HG03103 (cell line): ENCODE measurements at regions not wholly inside any gene's neighbourhood (a gene's known extent, or its start where the extent isn't known, plus 50 kb on each side); places are given as distances from the start of the nearest gene placed in this dataset.
"Not testable (repeated sequence)": the region's sequence is repeated elsewhere in the genome, so short reads cannot be mapped to it uniquely, and the experiment has no call there.

Source experiments
- ATAC-seq: cut with Tn5 transposase; IDR thresholded peaks from one replicate; pipeline ENCODE4 v1.9.1; 2021; ENCODE audit warnings: low read depth; ENCODE audit not compliant: unreplicated experiment

DNA sequence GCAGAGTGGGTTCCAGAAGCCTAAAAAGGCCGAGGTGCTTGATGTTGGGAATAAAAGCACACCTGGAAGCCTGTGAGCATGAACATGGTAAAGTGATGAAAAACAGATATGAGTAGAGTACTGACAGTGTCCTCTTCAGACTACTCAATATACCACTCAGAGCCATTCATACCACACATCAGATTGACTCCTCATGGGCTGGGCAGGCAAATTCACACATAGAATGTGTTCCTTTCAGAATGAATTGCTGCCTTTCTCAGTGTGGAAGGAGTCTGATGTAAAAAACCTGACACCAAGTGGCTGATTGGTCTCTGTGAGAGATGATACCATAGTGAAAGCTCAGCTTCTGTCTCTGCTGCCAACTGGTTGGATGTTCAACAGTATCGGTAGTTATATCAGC is 442.7 kb downstream of the RAPGEF2 start:
- ATAC-seq: no peak

GRCh38 chr4:159547645-159548308 is 444.9 kb downstream of the RAPGEF2 start:
- no peak for ATAC-seq

GRCh38 chr4:159549098-159549518 is 446.2 kb downstream of the RAPGEF2 start:
- no peak for ATAC-seq

GRCh38 chr4:159551281-159551680 is 448.4 kb downstream of the RAPGEF2 start:
- ATAC-seq: no peak

DNA sequence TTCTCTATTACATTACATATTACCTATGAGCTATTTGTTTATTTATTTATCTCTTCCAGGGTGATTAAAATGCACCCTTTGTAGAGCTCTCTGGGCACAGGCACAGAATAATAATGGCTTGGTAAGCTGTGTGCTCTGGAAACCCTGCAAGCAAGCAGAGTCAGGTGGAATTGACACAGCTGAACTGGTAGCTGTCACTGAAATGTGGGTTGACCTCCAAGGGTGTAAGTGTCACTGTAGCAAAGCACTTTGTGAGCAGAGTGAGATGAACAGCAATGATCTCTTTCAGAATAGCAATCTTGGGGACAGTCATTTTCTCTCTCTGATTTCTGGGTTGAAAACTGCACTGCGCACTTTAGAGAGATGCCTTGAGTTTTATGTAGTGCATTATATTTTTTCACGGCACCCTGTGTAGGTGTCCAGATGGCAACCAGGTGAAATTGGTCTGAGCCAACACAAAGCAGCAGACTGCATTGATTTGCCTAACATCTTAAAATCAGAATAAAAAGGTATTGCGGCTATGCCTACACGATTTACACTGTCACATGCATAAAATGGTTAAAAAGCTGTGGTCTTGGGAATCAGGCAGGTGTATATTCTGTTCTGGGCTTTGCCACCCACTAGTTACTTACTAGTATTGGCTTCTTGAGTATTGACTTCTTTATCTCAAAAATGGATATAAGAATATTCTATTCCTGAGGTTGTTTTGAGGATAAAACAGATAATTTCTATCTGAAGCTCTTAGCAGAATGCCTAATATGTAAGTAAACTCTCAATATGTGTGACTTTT is 450.3 kb downstream of the RAPGEF2 start:
- ATAC-seq: no peak

DNA sequence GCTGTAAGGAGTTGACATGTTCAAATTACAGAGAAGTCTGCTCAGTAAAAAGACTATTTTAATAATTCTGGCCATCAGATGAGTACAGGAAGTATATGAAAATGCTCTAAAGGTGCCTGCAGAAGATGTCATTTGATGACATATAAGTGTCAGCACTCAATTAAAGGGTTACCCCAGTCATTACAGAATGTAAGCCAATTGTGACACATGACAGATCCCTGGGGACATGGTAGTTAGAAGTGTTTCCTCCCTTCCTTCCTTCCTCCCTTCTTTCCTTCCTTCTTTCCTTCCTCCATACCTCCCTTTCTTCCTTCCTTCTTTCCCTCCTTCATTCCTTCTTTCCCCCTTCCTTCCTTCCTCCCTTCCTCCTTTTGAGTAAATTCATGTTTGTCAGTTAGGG is 453.0 kb downstream of the RAPGEF2 start:
- no peak for ATAC-seq

GRCh38 chr4:159562366-159562765 is 459.5 kb downstream of the RAPGEF2 start:
- ATAC-seq: no peak

DNA sequence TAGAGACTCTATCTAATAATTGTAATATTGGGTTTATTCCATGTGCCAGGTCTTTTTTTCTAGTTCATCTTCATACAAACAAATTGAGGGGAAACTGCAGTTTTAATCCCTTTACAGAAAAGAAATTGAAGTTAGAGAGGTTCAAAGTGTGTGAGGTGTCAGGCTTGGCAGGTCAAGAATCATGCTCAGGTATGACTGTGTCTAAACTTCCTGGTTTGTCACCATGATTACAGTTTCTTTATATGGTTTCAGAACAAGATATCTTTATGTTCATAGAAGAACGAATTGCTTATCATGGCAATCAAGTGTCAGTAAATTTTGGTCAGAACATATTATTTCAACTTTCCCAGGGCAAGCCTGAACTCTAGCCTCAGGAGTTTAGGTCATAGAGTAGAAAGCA is 460.4 kb downstream of the RAPGEF2 start:
- no peak for ATAC-seq

GRCh38 chr4:159564615-159565014 is 461.7 kb downstream of the RAPGEF2 start:
- ATAC-seq: no peak

- ATAC-seq: no peak
These were observed 463.9 kb downstream of the RAPGEF2 start for GRCh38 chr4:159566786-159567185.

DNA sequence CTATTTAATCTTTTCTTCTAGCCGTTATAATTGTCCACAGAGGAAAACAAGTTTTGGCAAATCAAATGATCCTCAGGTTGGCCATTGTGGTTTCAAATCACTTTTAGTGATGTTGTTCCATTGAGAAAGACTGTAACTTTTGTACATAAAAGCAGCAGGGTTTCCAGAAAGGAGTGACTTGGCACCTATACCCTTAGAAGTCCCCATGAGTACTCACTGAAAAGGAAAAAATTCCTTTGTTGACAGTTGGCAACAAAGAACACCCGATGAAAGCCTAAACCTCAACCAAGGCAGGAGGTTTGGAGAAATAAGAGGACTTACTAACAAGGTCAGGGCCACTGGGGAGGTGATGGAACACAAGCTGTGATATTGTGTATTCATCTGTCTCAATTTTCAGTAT is 474.4 kb downstream of the RAPGEF2 start:
- no peak for ATAC-seq

GRCh38 chr4:159582685-159583084 is 479.8 kb downstream of the RAPGEF2 start:
- ATAC-seq: no peak

DNA sequence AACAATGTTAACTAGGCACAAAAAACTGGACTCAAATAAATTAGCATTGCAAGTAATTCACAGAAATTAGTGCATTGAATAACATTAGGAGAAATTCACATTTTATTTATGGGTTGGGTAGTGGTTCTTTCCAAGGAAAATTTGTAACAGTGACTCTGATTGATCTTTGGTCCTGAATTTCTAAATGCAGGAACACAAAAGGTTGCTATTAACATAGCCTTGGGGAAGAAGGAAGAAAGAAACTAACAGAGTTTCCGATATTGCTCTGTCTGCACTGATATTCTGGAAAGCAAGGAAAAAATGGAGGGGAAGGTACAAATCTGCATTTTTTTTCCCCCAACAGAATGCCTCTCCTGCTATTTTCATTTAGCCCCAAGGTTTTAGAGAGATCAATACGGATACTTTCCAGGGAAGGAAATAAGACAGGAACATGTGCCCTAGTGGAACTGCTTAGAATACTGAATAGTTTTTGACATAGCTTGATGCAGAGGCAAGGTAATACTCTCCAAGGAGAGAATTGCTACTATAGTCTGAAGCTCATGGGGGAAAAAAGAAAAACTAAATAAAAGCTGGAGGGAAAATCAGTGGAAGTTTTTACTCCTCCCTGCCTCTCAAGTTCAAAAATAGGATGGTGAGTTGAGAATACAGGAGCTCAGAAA is 490.1 kb downstream of the RAPGEF2 start:
- ATAC-seq: no peak

- ATAC-seq: no peak
These were observed 490.8 kb downstream of the RAPGEF2 start for GRCh38 chr4:159593681-159594080.

DNA sequence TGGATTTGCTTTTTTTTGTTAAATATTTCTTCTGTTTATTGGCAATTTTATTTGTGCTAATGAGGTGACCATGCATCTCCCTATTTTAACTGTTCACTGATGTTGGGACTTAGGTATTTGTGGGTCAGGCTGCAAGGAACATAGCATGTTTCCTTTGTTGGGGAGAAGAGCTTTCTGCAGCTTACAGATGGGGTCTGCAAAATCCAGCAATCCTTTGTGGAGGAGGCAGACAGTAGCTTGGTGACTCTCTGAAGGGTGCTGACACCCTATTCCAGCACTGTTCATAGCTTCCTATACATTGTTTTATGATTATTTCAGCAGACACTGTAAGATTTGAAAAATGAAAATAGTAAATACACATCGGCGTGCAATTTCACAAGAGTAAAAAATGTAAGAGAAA is 491.7 kb downstream of the RAPGEF2 start:
- ATAC-seq: no peak

- ATAC-seq: not testable (repeated sequence)
These were observed 492.2 kb downstream of the RAPGEF2 start for GRCh38 chr4:159595101-159595500.

DNA sequence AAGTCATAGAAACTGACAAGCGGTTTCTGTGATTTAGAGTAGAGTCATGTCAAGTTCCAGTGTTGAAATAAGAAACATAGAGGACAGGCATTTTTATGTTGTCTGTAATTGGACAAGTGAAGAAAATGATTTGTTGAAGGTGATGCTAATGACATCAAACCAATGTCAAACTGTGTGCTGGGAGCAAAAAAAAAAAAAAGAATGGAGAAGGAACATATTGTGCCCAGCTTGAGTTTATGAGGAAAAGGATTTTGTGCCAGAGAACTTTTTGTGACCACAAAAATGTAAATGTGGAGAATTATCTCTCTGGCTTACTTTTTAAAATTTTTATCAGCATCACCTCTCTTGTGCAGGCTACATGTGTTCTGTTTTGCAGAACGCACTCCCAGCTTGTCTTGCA is 495.7 kb downstream of the RAPGEF2 start:
- ATAC-seq: no peak

GRCh38 chr4:159600061-159600460 is 497.2 kb downstream of the RAPGEF2 start:
- no peak for ATAC-seq

DNA sequence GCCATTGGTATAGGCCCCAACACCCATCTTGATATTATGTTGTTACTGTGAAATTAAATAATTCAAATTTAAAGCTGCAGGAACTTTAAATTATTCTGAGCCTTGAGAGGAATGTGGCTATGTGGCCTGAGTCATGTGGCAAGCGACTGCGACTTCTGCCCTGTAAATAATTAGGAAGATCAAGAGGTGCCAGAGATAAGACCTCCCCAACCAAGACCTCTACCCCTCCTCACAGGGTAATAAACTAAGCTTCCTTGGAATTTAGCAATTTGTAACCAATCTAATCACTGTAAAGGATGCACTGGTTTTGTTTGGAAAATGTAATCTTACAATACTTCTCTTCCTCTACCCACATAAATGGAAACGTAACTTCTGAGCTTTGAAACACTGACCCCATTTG is 501.9 kb downstream of the RAPGEF2 start:
- ATAC-seq: no peak

DNA sequence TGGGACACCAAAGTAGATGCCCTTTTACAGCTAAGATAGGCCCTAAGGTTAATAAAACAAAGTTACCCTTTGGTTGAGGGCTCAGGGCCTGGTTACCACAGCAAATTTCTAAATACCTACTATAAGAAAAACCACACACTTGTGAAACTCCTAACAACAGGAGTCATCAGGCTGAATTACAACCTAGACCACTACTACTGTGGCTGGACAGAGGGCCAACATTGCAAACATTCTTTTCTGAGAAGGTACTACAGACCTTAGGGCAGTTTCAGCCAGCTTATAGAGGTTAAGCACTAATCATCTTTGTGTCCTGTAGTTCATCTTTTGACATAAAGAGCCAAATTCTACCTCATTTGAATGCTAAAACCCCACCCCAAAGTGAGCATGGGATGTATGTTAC is 504.0 kb downstream of the RAPGEF2 start:
- ATAC-seq: no peak

DNA sequence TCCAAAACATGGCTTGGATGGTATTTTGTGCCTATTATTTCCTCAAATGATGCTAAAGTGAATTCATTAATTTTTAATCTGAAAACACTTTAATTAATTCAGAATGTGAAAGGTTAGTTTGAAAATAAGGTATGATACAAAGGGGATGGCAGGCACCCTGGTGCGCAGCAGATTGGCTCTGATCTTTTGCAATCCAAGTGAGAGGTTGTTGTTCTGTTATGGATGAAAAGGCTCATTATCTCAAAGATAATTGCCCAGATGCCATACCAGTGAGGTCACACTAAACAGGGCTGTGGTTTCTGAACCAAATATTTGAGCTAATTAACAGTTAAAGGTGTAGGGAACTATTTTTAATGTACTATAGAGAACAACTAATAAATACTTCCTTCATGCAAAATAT is 504.9 kb downstream of the RAPGEF2 start:
- ATAC-seq: no peak

DNA sequence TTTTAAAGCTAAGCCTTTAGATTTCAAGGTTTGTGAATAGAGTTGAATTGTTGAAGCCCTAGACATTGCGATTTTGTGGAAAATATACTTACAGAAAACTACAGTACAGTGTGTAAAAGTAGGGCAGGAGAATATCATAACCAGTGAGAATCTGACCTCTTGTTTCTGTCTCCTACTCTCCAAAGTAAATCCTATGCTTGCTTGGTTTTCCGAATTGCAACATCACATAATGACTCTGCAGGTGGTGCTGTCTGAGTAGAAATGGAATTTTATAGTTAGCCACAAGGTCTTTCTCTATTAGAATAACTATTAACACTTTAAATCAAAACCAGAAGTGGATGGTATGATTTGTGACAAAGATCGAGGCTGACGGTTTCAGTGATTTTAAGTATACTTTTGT is 505.6 kb downstream of the RAPGEF2 start:
- no peak for ATAC-seq
